ENCODE measurements at regions not wholly inside any gene's neighbourhood (a gene's known extent, or its start where the extent isn't known, plus 50 kb on each side); places are given as distances from the start of the nearest gene placed in this dataset.

- no peak for TF ChIP-seq CTCF (IDR thresholded peaks at IDR 0.05; ENCODE audit: poor library complexity)
- no peak for TF ChIP-seq EZH2 (IDR thresholded peaks at IDR 0.05; ENCODE audit: borderline replicate concordance)
- TF ChIP-seq EZH2phosphoT487 (IDR thresholded peaks at IDR 0.05; ENCODE audit: low read depth, severe bottlenecking, unreplicated experiment): no peak
Observed at GRCh38 chr2:129847043-129847442, 132.4 kb upstream of the RAB6C start.
